ENCODE measurements at regions not wholly inside any gene's neighbourhood (a gene's known extent, or its start where the extent isn't known, plus 50 kb on each side); places are given as distances from the start of the nearest gene placed in this dataset.

- Histone ChIP-seq H3K36me3 (ENCODE audit: control insufficient read depth, insufficient read depth, low read length) (no peaks in the 10 kb centered on the region), H3K27me3 (ENCODE audit: control insufficient read depth, insufficient read depth, low read length) (no peaks in the 10 kb centered on the region), H3K9me3 (ENCODE audit: control insufficient read depth, insufficient read depth, low read depth, low read length) (no peaks in the 10 kb centered on the region), H3K4me3 (ENCODE audit: low read depth in 2 of 2, low read length in 2 of 2) (no peak overlapping the region), H3K27ac (ENCODE audit: low read length) (no peak overlapping the region), H3K4me1 (ENCODE audit: control insufficient read depth, insufficient read depth, low read length) (no peaks in the 10 kb centered on the region)
- in situ Hi-C loops (cut with HindIII; ENCODE audit: low pct_unique_long_range_greater_than_20kb, low sequenced_read_pairs) (no loop called here), intact Hi-C loops (cut with micrococcal nuclease; ENCODE audit: unreplicated experiment) (no loop called here)
- TF ChIP-seq, protein P1, sequence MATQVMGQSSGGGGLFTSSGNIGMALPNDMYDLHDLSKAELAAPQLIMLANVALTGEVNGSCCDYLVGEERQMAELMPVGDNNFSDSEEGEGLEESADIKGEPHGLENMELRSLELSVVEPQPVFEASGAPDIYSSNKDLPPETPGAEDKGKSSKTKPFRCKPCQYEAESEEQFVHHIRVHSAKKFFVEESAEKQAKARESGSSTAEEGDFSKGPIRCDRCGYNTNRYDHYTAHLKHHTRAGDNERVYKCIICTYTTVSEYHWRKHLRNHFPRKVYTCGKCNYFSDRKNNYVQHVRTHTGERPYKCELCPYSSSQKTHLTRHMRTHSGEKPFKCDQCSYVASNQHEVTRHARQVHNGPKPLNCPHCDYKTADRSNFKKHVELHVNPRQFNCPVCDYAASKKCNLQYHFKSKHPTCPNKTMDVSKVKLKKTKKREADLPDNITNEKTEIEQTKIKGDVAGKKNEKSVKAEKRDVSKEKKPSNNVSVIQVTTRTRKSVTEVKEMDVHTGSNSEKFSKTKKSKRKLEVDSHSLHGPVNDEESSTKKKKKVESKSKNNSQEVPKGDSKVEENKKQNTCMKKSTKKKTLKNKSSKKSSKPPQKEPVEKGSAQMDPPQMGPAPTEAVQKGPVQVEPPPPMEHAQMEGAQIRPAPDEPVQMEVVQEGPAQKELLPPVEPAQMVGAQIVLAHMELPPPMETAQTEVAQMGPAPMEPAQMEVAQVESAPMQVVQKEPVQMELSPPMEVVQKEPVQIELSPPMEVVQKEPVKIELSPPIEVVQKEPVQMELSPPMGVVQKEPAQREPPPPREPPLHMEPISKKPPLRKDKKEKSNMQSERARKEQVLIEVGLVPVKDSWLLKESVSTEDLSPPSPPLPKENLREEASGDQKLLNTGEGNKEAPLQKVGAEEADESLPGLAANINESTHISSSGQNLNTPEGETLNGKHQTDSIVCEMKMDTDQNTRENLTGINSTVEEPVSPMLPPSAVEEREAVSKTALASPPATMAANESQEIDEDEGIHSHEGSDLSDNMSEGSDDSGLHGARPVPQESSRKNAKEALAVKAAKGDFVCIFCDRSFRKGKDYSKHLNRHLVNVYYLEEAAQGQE (IDR thresholded peaks at IDR 0.05; ENCODE audit: insufficient read depth in 1 of 2, low read depth in 2 of 2, low read length in 1 of 2), result no peak
- no peak for TF ChIP-seq POLR2AphosphoS5 (IDR thresholded peaks at IDR 0.05; ENCODE audit: low read depth, low read length)
- no peak for TF ChIP-seq SIN3A (IDR thresholded peaks at IDR 0.05; ENCODE audit: borderline replicate concordance, insufficient read depth, low read depth, low read length)
- TF ChIP-seq CTCF (IDR thresholded peaks at IDR 0.05), result no peak
- TF ChIP-seq TCF7L2 (IDR thresholded peaks at IDR 0.05; ENCODE audit: low read depth, low read length), result no peak
- BruUV-seq (replicated peaks), result no TSS peak
- CTCF ChIA-PET, result no interaction called here
- POLR2A ChIA-PET, result no interaction called here
- ATAC-seq (no peak), DNase-seq (ENCODE audit: low read depth, low spot score) (no peak)
Measured at GRCh38 chr13:87131611-87132010, 539.6 kb upstream of the SLITRK5 start.

DNA sequence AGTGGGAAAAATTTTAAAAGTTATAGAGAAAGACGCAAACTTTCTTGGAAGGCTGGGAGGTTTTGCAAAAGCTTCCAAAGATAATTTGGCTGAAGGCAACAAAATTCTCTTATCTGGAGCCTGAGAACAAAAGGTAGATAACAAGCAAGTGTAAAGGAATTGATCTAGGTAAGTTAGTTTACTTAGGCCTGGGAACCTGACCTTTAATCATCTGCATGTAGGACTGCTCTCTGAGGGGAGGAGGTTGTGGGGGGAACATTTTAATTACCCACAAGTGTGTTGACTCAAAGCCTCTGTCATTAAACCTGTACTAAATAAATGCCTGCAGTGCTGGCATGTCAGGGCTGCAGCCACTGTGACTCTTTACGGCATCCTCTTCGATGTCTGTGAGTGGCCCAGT, 532.3 kb upstream of the SLITRK5 start:
- intact Hi-C loops (cut with micrococcal nuclease; ENCODE audit: unreplicated experiment), result no loop called here
- Histone ChIP-seq H3K36me3 (ENCODE audit: control insufficient read depth, insufficient read depth, low read length) (no peaks in the 10 kb centered on the region), H3K4me3 (ENCODE audit: low read depth in 2 of 2, low read length in 2 of 2) (no peak overlapping the region), H3K9me3 (ENCODE audit: control insufficient read depth, insufficient read depth, low read depth, low read length) (no peaks in the 10 kb centered on the region), H3K27me3 (ENCODE audit: control insufficient read depth, insufficient read depth, low read length) (no peaks in the 10 kb centered on the region), H3K27ac (ENCODE audit: low read length) (no peak overlapping the region), H3K4me1 (ENCODE audit: control insufficient read depth, insufficient read depth, low read length) (no peaks in the 10 kb centered on the region)
- DNase-seq (ENCODE audit: low read depth, low spot score) (no peak), ATAC-seq (no peak)
- ChIA-PET POLR2A (no interaction called here), CTCF (no interaction called here)
- no peak for TF ChIP-seq SIN3A (IDR thresholded peaks at IDR 0.05; ENCODE audit: borderline replicate concordance, insufficient read depth, low read depth, low read length)
- TF ChIP-seq TCF7L2 (IDR thresholded peaks at IDR 0.05; ENCODE audit: low read depth, low read length), result 0 out of 2 replicates have a peak, but pooled peaks have one; percentile 38
- no TSS peak for BruUV-seq (replicated peaks)
- in situ Hi-C loops (cut with HindIII; ENCODE audit: low pct_unique_long_range_greater_than_20kb, low sequenced_read_pairs), result no loop called here

- H3K4me3 ChIP-seq (ENCODE audit: low read depth in 2 of 2, low read length in 2 of 2), result no peak overlapping the region
- DNase-seq (ENCODE audit: low read depth, low spot score) (no peak), ATAC-seq (no peak)
- H3K4me1 ChIP-seq (ENCODE audit: control insufficient read depth, insufficient read depth, low read length), result no peaks in the 10 kb centered on the region
- POLR2A ChIA-PET, result no interaction called here
- TF ChIP-seq CTCF (IDR thresholded peaks at IDR 0.05), result no peak
- TF ChIP-seq POLR2AphosphoS5 (IDR thresholded peaks at IDR 0.05; ENCODE audit: low read depth, low read length), result no peak
- TF ChIP-seq TCF7L2 (IDR thresholded peaks at IDR 0.05; ENCODE audit: low read depth, low read length), result no peak
- TF ChIP-seq, protein P1 (IDR thresholded peaks at IDR 0.05; ENCODE audit: insufficient read depth in 1 of 2, low read depth in 2 of 2, low read length in 1 of 2), result no peak
- TF ChIP-seq SIN3A (IDR thresholded peaks at IDR 0.05; ENCODE audit: borderline replicate concordance, insufficient read depth, low read depth, low read length), result no peak
- no peaks in the 10 kb centered on the region for H3K36me3 ChIP-seq (ENCODE audit: control insufficient read depth, insufficient read depth, low read length)
- H3K9me3 ChIP-seq (ENCODE audit: control insufficient read depth, insufficient read depth, low read depth, low read length), result no peaks in the 10 kb centered on the region
- CTCF ChIA-PET, result no interaction called here
- no TSS peak for BruUV-seq (replicated peaks)
- no peak overlapping the region for H3K27ac ChIP-seq (ENCODE audit: low read length)
- in situ Hi-C loops (cut with HindIII; ENCODE audit: low pct_unique_long_range_greater_than_20kb, low sequenced_read_pairs), result no loop called here
- intact Hi-C loops (cut with micrococcal nuclease; ENCODE audit: unreplicated experiment), result no loop called here
- H3K27me3 ChIP-seq (ENCODE audit: control insufficient read depth, insufficient read depth, low read length), result no peaks in the 10 kb centered on the region
Measured at GRCh38 chr13:87147076-87147475, 524.1 kb upstream of the SLITRK5 start.
